ENCODE measurements at regions not wholly inside any gene's neighbourhood (a gene's known extent, or its start where the extent isn't known, plus 50 kb on each side); places are given as distances from the start of the nearest gene placed in this dataset.

DNA sequence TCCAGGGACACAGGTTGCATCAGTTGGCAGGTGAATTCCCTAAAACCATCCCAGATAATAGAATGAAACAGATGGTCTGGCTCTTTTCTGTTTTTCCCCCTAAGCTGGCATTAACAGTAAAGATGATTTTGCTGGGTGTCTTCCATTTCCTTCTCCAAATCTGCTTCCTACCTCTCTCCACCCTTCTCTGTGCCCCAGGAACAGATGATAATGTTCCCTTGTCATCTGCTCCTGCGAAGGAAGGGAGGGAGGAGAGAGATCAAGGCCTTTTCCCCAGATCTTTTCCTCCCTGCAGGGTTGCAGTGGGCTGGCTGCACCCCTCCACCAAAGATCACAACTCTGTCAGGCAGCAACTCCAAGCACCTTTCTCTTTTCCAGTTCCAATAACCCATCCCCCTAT, 156.5 kb upstream of the PRDM1 start:
- Histone ChIP-seq H3K9ac (ENCODE audit: low read depth, low read length) (no peak overlapping the region), H3K27ac (ENCODE audit: low read depth, low read length) (no peak overlapping the region), H3K27me3 (ENCODE audit: insufficient read depth, low read length) (no peaks in the 10 kb centered on the region), H3K4me3 (ENCODE audit: low read length) (no peak overlapping the region), H3K4me1 (ENCODE audit: insufficient read depth, low read length) (no peaks in the 10 kb centered on the region), H3K9me3 (ENCODE audit: insufficient read depth, low read depth, low read length) (no peaks in the 10 kb centered on the region), H3K36me3 (ENCODE audit: insufficient read depth, low read length) (no peaks in the 10 kb centered on the region)
- 86% methylated on average over 1 of the region's 1 CpG for WGBS

DNA sequence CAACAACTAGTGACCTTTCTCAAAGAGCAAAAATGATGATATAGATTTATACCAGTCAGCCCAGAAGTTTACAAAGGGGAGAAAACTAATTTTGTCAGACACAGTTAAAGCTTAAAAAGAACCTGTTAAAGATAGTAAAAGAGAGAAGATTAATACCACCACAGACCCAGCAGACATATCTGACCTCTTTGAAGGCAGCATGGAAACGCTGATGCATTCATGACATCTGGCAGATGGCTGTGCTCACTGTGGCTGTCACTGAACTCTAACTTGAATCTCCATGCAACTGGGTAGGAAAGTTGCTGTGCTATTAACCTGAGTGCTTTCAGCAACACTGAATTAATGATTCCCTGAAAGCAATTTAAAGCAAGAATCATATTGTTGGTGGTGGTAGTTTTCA, 159.8 kb upstream of the PRDM1 start:
- WGBS: 85% methylated on average over 1 of the region's 1 CpG

DNA sequence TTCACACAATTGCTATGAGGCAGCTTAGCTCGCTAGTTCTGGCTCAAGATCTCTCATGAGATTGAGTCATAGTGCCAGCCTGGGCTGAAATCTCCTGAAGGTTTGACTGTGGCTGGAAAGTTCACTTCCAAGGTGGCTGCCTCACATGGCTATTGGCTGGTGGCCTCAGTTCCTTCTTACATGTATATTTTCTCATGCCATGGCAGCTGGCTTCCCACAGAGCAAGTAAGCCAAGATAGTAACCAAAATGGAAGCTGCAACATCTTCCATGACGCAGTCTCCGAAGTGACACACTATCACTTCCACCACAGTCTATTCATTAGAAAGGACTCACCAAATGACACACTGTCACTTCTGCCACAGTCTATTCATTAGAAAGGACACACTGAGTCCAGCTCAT, 160.4 kb upstream of the PRDM1 start:
- WGBS: 95% methylated on average over 3 of the region's 3 CpGs
- Histone ChIP-seq H3K4me3 (ENCODE audit: low read length) (no peak overlapping the region), H3K9ac (ENCODE audit: low read depth, low read length) (no peak overlapping the region), H3K27ac (ENCODE audit: low read depth, low read length) (no peak overlapping the region), H3K4me1 (ENCODE audit: insufficient read depth, low read length) (no peaks in the 10 kb centered on the region), H3K9me3 (ENCODE audit: insufficient read depth, low read depth, low read length) (no peaks in the 10 kb centered on the region), H3K27me3 (ENCODE audit: insufficient read depth, low read length) (no peaks in the 10 kb centered on the region), H3K36me3 (ENCODE audit: insufficient read depth, low read length) (no peaks in the 10 kb centered on the region)

More for the DNA sequence above, 159.8 kb upstream of the PRDM1 start:
- H3K27ac ChIP-seq (ENCODE audit: low read depth, low read length): no peak overlapping the region
- no peaks in the 10 kb centered on the region for H3K27me3 ChIP-seq (ENCODE audit: insufficient read depth, low read length)
- no peak overlapping the region for H3K9ac ChIP-seq (ENCODE audit: low read depth, low read length)
- no peaks in the 10 kb centered on the region for H3K4me1 ChIP-seq (ENCODE audit: insufficient read depth, low read length)
- H3K9me3 ChIP-seq (ENCODE audit: insufficient read depth, low read depth, low read length): no peaks in the 10 kb centered on the region
- H3K36me3 ChIP-seq (ENCODE audit: insufficient read depth, low read length): no peaks in the 10 kb centered on the region
- no peak overlapping the region for H3K4me3 ChIP-seq (ENCODE audit: low read length)

DNA sequence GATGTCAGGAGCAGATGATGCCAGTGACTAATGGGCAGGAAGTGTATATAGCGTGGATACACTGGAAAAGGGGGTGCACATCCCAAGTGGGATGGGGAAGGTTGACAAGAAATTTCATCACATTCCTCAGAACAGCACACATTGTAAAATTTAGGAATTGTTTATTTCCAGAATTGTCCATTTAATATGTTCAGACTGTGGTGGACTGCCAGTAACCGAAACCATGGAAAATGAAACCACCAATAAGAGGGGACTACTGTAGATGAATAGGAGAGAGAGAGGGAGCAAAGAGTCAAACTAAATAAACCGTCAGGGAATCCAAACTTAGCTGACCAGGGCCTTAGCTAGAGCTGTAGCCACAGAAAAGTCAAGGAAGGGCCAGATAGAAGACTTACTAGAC, 164.4 kb upstream of the PRDM1 start:
- Histone ChIP-seq H3K36me3 (ENCODE audit: insufficient read depth, low read length) (no peaks in the 10 kb centered on the region), H3K4me1 (ENCODE audit: insufficient read depth, low read length) (no peaks in the 10 kb centered on the region), H3K9ac (ENCODE audit: low read depth, low read length) (no peak overlapping the region), H3K4me3 (ENCODE audit: low read length) (no peak overlapping the region), H3K9me3 (ENCODE audit: insufficient read depth, low read depth, low read length) (no peaks in the 10 kb centered on the region), H3K27ac (ENCODE audit: low read depth, low read length) (no peak overlapping the region), H3K27me3 (ENCODE audit: insufficient read depth, low read length) (no peaks in the 10 kb centered on the region)
- WGBS: 89% methylated on average over 3 of the region's 3 CpGs

DNA sequence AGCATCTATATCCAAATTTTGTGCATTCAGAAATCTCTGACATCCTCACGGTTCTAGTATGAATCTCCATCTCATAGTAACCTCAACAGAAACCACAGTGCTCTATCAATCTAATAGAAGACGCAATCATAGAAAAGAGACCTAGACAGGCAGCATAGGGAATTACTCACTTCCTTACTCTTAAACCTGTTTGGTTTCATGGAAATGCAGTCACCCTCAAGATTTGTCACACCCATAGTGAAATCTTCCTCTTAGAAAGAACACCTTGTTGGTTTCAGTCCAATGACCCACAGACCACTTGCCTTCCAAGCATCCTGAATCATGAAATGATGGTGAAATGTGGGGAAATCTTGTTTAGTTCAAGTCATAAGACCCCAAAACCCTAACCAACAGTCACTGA, 166.1 kb upstream of the PRDM1 start:
- no peaks in the 10 kb centered on the region for H3K36me3 ChIP-seq (ENCODE audit: insufficient read depth, low read length)
- no peak overlapping the region for H3K4me3 ChIP-seq (ENCODE audit: low read length)
- H3K27ac ChIP-seq (ENCODE audit: low read depth, low read length): no peak overlapping the region
- WGBS: 90% methylated on average over 2 of the region's 2 CpGs
- no peaks in the 10 kb centered on the region for H3K27me3 ChIP-seq (ENCODE audit: insufficient read depth, low read length)
- H3K9ac ChIP-seq (ENCODE audit: low read depth, low read length): no peak overlapping the region
- H3K4me1 ChIP-seq (ENCODE audit: insufficient read depth, low read length): no peaks in the 10 kb centered on the region
- H3K9me3 ChIP-seq (ENCODE audit: insufficient read depth, low read depth, low read length): no peaks in the 10 kb centered on the region

DNA sequence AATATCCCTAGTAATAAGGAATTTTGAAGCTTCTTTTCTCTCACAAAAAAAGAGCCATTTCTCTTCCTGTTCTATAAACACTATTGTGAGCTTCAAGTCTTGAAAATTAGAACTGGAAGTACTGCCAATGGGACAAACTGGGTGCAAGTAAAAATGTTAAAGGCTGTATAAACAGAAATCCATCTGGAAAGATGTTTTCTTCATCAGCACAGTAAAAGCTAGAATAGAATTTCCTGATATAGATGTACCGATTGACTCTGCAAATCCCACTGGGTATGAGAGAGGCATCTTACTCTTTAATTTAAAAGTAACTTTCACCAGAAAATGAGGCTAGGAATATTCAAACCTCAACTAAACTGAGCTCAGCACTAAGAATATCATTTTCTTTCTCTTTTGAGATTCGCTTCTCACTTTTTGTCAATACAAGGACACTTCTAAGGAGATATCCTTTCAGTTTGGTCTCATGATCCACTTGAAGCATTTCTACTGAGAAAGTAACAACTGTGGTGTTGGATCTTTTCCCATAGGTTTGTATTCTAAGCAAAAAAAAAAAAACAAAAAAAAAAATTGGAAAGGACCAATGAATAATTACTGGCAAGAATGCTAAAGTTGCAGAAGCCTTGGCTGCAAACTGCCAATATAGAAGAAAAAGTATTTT, 169.0 kb upstream of the PRDM1 start:
- WGBS: 98% methylated on average over 2 of the region's 2 CpGs
- Histone ChIP-seq H3K4me1 (ENCODE audit: insufficient read depth, low read length) (no peaks in the 10 kb centered on the region), H3K9me3 (ENCODE audit: insufficient read depth, low read depth, low read length) (no peaks in the 10 kb centered on the region), H3K36me3 (ENCODE audit: insufficient read depth, low read length) (no peaks in the 10 kb centered on the region), H3K9ac (ENCODE audit: low read depth, low read length) (no peak overlapping the region), H3K27me3 (ENCODE audit: insufficient read depth, low read length) (no peaks in the 10 kb centered on the region), H3K27ac (ENCODE audit: low read depth, low read length) (no peak overlapping the region), H3K4me3 (ENCODE audit: low read length) (no peak overlapping the region)

DNA sequence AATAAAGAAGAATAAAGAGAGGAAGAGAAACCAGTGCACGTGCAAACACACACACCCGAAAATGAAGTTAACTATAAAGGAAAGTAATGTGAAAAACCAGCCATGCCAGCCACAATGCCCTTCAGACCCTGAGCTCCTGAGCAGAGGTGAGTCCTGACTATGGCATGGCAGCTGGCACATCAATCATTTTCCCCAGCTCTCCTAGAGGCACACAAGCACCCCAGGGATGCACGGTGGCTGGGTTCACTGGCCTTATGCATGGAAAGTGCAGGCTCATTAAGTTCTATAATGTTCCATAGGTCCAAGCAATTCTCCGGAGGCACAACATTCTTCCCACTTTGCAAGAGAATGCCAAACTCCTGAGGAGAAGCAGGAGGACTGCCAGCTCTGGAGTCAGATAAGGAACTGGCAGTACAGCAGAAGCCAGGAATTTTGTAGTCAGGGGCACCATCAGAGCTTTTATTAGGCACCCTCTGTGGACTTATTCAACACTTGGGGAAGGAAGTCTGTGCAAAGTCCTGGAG, 175.0 kb upstream of the PRDM1 start:
- no peak overlapping the region for H3K4me3 ChIP-seq (ENCODE audit: low read length)
- WGBS: 83% methylated on average over 4 of the region's 4 CpGs
- H3K27me3 ChIP-seq (ENCODE audit: insufficient read depth, low read length): no peaks in the 10 kb centered on the region
- no peaks in the 10 kb centered on the region for H3K36me3 ChIP-seq (ENCODE audit: insufficient read depth, low read length)
- no peaks in the 10 kb centered on the region for H3K4me1 ChIP-seq (ENCODE audit: insufficient read depth, low read length)
- H3K27ac ChIP-seq (ENCODE audit: low read depth, low read length): no peak overlapping the region
- no peak overlapping the region for H3K9ac ChIP-seq (ENCODE audit: low read depth, low read length)
- no peaks in the 10 kb centered on the region for H3K9me3 ChIP-seq (ENCODE audit: insufficient read depth, low read depth, low read length)

DNA sequence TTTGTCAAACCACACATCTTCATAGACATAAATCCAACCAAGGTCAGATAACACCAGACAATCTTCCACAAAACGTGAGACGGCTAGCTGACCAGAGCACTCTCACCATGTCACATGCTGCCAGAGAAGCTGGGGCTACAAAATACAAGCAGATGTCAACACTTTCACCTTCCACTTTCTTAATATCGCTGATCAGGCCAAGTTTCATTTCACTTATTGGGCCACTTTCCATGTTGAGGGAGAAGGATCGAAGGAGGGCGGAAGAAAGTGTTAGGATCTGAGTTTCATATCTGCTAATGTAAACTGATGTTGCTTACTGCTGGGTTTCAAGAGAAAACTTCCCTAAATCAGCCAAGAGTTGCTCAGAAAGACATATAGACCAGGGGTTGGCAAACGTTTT, 177.0 kb upstream of the PRDM1 start:
- H3K4me1 ChIP-seq (ENCODE audit: insufficient read depth, low read length): no peaks in the 10 kb centered on the region
- no peak overlapping the region for H3K27ac ChIP-seq (ENCODE audit: low read depth, low read length)
- H3K36me3 ChIP-seq (ENCODE audit: insufficient read depth, low read length): no peaks in the 10 kb centered on the region
- no peaks in the 10 kb centered on the region for H3K27me3 ChIP-seq (ENCODE audit: insufficient read depth, low read length)
- no peak overlapping the region for H3K4me3 ChIP-seq (ENCODE audit: low read length)
- whole genome bisulfite sequencing: 95% methylated on average over 5 of the region's 6 CpGs
- H3K9me3 ChIP-seq (ENCODE audit: insufficient read depth, low read depth, low read length): no peaks in the 10 kb centered on the region
- no peak overlapping the region for H3K9ac ChIP-seq (ENCODE audit: low read depth, low read length)

DNA sequence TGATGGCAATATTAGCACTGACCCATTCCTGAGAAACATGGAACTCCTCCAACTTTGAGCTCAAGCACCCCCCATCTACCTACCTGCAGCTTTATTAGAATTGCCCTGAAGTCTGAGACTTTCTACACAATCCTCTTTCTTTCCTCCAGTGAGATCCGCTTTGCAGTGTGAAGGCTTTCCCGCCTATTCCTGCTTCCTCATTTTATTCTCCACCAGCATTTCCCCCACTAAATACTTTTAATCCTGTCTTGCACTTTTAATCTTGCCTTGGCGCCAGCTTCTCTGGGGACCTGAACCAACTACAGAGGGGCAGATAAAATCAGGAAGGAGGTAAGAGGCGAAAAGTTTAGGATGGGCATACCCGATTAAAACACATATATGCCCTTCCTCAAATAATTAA, 178.1 kb upstream of the PRDM1 start:
- Histone ChIP-seq H3K9me3 (ENCODE audit: insufficient read depth, low read depth, low read length) (no peaks in the 10 kb centered on the region), H3K27ac (ENCODE audit: low read depth, low read length) (no peak overlapping the region), H3K36me3 (ENCODE audit: insufficient read depth, low read length) (no peaks in the 10 kb centered on the region), H3K4me3 (ENCODE audit: low read length) (no peak overlapping the region), H3K9ac (ENCODE audit: low read depth, low read length) (no peak overlapping the region), H3K27me3 (ENCODE audit: insufficient read depth, low read length) (no peaks in the 10 kb centered on the region), H3K4me1 (ENCODE audit: insufficient read depth, low read length) (peaks cover under 1% of the 10 kb centered on the region; the same call in 1 of the 2 replicates)
- 94% methylated on average over 5 of the region's 5 CpGs for WGBS

DNA sequence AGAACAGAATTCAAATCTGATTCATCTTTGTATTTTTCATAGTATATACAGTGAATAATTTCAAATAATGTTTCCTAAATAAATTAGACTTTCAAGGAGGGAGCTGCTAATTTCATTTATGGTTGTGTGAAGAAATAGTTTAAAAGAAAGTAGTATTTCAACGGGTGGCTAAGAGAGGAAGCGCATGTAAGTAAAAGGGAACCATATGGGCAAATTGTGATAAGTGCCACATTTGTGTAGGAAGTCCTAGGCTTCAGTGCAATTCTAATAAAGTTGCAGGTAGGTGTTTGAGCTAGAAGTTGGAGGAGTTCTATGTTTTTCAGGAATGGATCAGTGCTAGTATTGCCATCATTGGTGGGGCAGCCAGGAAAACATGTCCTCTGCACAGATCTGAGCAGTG, 178.8 kb upstream of the PRDM1 start:
- Histone ChIP-seq H3K9ac (ENCODE audit: low read depth, low read length) (no peak overlapping the region), H3K27ac (ENCODE audit: low read depth, low read length) (no peak overlapping the region), H3K27me3 (ENCODE audit: insufficient read depth, low read length) (no peaks in the 10 kb centered on the region), H3K9me3 (ENCODE audit: insufficient read depth, low read depth, low read length) (no peaks in the 10 kb centered on the region), H3K36me3 (ENCODE audit: insufficient read depth, low read length) (no peaks in the 10 kb centered on the region), H3K4me3 (ENCODE audit: low read length) (no peak overlapping the region), H3K4me1 (ENCODE audit: insufficient read depth, low read length) (peaks cover 6% of the 10 kb centered on the region; the same call in 1 of the 2 replicates)
- WGBS: 93% methylated on average over 2 of the region's 2 CpGs

DNA sequence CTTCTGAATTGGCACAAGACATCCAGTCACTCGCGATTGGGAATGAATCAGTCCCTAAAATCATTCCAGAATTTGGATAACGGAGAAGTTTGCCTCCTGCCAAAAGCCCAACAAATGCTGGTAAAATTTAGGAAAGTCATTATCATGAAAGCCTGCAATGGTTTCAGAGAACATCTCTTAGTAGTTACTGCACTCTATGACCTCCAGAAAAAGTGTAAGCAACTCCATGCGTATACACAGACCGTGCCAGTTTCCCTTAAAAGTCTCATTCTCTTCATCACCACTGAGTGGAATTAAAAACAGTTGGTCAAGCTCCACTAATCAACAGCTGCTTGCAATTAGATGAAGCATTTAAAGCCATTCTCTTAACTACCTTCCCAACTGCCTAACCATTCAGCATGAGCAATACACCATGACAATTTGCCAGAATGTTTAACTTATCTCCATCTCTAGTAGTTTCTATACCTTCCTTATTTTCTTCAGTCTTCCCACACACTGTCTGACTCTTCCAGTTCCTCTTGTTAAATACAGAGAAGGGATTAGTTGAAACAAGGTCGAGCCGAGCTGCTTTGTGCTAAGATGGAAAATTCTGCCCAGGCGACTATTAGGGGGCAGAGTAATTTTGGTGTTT, 183.6 kb upstream of the PRDM1 start:
- H3K9me3 ChIP-seq (ENCODE audit: insufficient read depth, low read depth, low read length): no peaks in the 10 kb centered on the region
- no peaks in the 10 kb centered on the region for H3K27me3 ChIP-seq (ENCODE audit: insufficient read depth, low read length)
- H3K27ac ChIP-seq (ENCODE audit: low read depth, low read length): no peak overlapping the region
- WGBS: 90% methylated on average over 8 of the region's 8 CpGs
- H3K4me3 ChIP-seq (ENCODE audit: low read length): no peak overlapping the region
- H3K36me3 ChIP-seq (ENCODE audit: insufficient read depth, low read length): no peaks in the 10 kb centered on the region
- peaks cover 9% of the 10 kb centered on the region; the same call in 1 of the 2 replicates for H3K4me1 ChIP-seq (ENCODE audit: insufficient read depth, low read length)
- H3K9ac ChIP-seq (ENCODE audit: low read depth, low read length): no peak overlapping the region

Data from HUES64 (cell line).